Activated naive CD4-positive, alpha-beta T cell treated with anti-CD3 and anti-CD28 coated beads, Interleukin-2, amount 50 U/mL, for 16 hours (primary cell): ENCODE measurements at regions not wholly inside any gene's neighbourhood (a gene's known extent, or its start where the extent isn't known, plus 50 kb on each side); places are given as distances from the start of the nearest gene placed in this dataset.
"Not testable (repeated sequence)": the region's sequence is repeated elsewhere in the genome, so short reads cannot be mapped to it uniquely, and the experiment has no call there.

ENCODE experiments used
- DNase-seq: peaks from one replicate; pipeline ENCODE4 v3.0.0-alpha.2; 2020

DNA sequence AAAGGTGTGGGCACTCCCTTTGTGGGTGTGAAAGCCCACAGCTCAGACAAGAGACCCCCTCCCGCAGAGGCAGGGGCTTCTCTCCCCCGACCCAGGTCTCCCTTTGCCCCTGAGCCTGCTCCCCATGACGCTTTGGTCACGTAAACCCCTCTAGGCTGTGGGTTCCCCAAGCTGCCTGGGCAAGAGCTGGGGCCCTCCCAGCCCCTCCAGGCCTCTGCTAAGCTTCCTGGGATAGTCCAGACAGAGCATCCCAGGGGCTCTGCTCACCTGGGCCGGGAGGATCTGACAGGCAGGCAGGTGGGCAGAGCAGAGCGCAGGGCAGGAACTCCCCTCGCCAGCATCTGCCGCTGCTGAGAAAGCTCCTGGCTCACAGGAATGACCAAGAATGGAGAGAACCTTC lies 177.3 kb downstream of the BANP start:
- no peak for DNase-seq

DNA sequence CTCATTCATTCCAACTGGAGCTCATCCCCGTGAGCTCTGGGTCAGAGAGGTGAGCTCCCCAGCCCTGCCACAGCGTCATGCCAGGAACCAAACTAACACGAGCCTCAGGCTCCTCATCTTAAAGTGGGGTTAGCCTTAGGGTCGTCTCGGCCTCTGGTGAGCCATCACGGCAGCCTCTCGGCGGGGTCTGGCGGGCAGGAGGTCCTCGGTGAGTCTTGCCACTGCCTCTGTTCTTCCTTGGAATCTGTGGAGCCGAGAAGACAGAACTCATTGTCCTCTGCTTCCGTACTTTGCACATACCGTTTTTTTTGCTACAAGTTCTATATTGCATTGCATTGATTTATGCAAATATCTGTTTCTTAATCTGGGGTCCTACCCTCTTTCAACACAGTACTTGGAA lies 177.9 kb downstream of the BANP start:
- not testable (repeated sequence) for DNase-seq

- DNase-seq, result no peak
Measured at GRCh38 chr16:88130016-88130415, 178.8 kb downstream of the BANP start.

- DNase-seq, result no peak
Measured at GRCh38 chr16:88130681-88131080, 179.4 kb downstream of the BANP start.

- DNase-seq, result no peak
Measured at GRCh38 chr16:88131256-88131655, 180.0 kb downstream of the BANP start.

GRCh38 chr16:88131966-88132365 lies 180.7 kb downstream of the BANP start:
- no peak for DNase-seq

- DNase-seq, result no peak
Measured at GRCh38 chr16:88132836-88133506, 181.7 kb downstream of the BANP start.

GRCh38 chr16:88133507-88133843 lies 182.2 kb downstream of the BANP start:
- DNase-seq, result no peak

- not testable (repeated sequence) for DNase-seq
Measured at GRCh38 chr16:88134172-88134898, 183.1 kb downstream of the BANP start.

- not testable (repeated sequence) for DNase-seq
Measured at GRCh38 chr16:88134899-88135682, 183.9 kb downstream of the BANP start.

- DNase-seq, result not testable (repeated sequence)
Measured at GRCh38 chr16:88136211-88136713, 185.0 kb downstream of the BANP start.

- not testable (repeated sequence) for DNase-seq
Measured at GRCh38 chr16:88136939-88137338, 185.7 kb downstream of the BANP start.

DNA sequence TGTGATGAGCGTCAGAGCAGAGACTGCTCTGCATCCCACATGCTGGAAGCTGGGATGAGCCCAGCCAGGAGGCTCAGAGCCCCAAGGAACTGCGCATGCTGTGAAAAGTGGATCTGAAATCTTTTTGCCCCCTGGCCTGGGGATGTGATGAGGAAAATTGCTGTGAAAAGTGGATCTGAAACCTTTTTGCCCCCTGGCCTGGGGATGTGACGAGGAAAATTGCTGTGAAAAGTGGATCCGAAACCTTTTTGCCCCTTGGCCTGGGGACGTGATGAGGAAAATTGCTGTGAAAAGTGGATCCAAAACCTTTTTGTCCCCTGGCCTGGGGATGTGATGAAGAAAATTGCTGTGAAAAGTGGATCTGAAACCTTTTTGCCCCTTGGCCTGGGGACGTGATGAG lies 187.9 kb downstream of the BANP start:
- not testable (repeated sequence) for DNase-seq

DNA sequence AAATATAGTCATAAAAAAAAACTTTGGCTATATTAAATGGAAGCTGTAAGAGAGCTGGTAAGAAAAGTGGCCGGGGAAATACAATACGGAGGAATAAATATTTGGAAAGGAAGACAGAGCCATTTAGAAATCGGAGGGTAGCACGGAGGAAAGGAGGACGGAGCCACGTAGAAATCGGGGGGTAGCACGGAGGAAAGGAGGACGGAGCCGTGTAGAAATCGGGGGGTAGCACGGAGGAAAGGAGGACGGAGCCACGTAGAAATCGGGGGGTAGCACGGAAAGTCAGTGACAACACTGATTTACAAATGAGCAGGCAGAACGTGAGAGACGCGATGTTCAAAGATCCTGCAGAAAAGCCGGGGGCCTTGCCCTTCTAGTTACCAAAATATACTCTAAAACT lies 189.0 kb downstream of the BANP start:
- DNase-seq, result not testable (repeated sequence)

GRCh38 chr16:88141580-88141979 lies 190.3 kb downstream of the BANP start:
- no peak for DNase-seq

GRCh38 chr16:88142056-88142935 lies 191.1 kb downstream of the BANP start:
- not testable (repeated sequence) for DNase-seq

DNA sequence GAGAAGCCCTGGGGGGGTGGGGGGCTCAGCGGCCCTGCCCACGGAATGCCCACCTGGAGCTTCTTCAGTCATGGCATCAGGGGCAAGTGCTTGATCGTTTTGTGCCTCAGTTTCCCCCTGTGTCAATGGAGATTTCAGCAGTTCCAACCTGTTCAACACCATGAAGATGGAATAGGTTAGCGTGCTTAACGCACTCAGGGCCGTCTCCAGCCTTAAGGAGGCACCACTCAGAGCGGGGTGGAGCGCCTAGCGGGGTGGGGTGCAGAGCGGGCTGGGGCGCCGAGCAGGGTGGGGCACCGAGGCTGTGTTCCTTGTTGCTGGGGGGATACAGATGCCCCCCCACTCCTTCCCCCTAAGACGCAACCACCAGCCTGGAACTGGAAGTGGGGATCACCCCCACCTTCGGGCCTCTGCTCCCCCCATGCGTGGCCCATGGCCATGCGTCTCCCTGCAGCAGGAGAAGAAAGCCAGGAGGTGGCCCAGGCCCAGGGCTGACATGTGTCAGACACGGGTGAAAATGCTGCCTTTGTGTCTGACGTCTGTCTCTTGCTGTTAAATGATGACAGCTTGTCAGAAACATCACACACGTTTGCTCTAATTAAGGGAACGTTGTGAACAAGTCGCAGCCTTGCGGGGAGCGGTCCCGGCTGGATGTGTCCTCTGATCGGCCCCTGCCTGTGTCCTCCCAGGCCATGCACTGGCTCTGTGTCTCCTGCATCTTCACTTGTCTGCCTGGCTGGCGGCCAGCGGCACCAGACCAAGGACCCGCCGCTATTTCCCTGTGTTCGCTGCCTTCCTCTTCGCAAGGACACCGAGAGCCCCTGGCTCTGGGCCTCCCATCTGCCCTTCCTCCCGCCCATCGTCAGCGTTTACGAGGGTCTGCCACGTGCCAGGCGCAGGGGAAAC lies 192.1 kb downstream of the BANP start:
- DNase-seq, result not testable (repeated sequence)

DNA sequence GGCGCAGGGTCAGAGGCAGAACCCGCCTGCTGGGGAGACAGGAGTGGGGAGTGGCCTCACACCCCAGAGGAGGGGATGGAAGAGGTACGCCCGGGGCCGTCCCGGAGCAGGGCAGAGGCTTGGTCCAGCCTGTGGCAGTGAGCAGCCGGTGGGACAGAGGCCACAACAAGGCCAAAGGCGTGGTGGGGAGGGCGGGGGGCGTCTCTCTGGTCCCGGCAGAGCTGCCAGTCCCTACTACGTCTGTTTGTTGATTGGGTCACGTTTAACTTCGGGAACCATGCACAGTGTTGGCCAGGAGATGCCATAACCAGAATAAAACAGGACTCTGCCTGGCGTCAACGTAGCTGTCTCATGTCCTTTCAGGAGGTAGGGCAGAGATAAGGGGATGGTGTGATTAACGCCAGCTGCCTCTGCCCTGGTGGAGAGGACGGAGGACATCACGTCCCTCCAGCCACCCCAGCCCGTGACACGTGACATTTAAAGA lies 192.8 kb downstream of the BANP start:
- no peak for DNase-seq

GRCh38 chr16:88145376-88145775 lies 194.1 kb downstream of the BANP start:
- DNase-seq, result not testable (repeated sequence)

DNA sequence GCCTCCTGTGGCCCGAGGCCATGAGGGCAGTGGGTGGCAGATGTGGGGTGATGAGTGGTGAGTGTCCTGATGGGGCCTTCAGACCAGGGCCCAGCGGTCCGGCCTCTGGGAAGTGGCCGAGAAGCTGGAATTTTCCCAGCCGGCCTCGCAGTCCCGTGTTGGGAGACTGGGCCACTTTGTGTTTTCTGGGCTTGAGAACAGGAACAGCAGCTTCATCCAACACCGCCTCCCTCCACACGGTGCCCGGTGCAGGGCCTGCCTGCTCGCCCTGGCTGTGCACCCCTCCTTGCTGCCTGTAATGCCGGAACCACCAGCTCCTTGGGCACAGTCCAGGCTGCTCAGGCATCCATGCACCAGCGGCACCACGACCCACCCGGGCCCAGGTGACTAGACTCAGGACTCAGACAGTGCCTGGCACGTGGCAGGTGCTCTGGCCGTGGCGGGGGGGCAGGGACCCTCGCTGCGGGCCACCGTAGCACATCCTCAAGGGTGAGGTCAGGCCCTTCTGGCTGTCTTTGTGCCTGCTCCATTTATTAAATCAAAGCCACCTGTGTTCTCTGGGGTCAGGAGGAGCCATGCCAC lies 194.7 kb downstream of the BANP start:
- not testable (repeated sequence) for DNase-seq

DNA sequence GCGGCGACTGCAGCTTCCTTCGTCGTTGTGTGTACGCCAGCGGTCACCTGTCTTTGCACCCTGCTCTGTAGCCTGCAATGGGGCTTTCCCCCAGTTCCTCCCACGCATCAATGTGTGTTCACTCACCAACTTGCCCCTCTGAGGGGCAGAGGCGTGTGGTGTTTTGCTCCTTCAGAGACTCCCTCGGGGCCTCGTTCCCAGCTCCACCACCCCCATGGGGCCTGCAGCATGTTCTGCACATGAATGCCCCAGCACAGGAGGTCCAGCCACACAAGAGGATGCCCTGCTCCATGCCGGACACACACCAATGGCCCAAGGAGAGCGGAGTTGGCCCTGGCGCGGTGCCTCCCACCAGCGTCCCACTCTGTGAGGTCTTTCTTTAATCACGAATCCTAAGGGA lies 196.8 kb downstream of the BANP start:
- DNase-seq, result not testable (repeated sequence)
